Kidney (tissue), 13 donors: ENCODE measurements at regions not wholly inside any gene's neighbourhood (a gene's known extent, or its start where the extent isn't known, plus 50 kb on each side); places are given as distances from the start of the nearest gene placed in this dataset.

Source experiments
- DNase-seq, 5 donors: peaks; one replicate each; pipeline ENCODE4 v3.0.0-alpha.2; 2013 to 2020
- FAIRE-seq: peaks from 2 replicates; lab custom pipeline; 2012; peaks lifted over from hg19 to GRCh38; lab: Jason Lieb, UNC
- H3K27ac ChIP-seq, 2 donors: one replicate each; pipeline ENCODE4 v1.7.0; 2013; ENCODE audit warnings: low read depth in 2 of 2, low read length in 2 of 2, inconsistent platforms in 1 of 2
- H3K27me3 ChIP-seq: one replicate; pipeline ENCODE4 v1.7.1; 2013; ENCODE audit warnings: low read length, inconsistent platforms; ENCODE audit not compliant: control insufficient read depth, insufficient read depth
- H3K36me3 ChIP-seq, 3 donors: one replicate each; pipeline versions ENCODE4 v1.7.0 to v1.7.1; 2013; ENCODE audit warnings: low read length in 3 of 3, control low read depth in 1 of 3, inconsistent platforms in 1 of 3; ENCODE audit not compliant: insufficient read depth in 3 of 3, control insufficient read depth in 2 of 3
- H3K4me1 ChIP-seq, 3 donors: one replicate each; pipeline versions ENCODE4 v1.7.0 to v1.7.1; 2013; ENCODE audit warnings: low read length in 3 of 3, inconsistent platforms in 1 of 3, low read depth in 1 of 3; ENCODE audit not compliant: control insufficient read depth in 2 of 3, insufficient read depth in 2 of 3
- H3K4me3 ChIP-seq, 3 donors: one replicate each; pipeline versions ENCODE4 v1.7.0 to v1.8.1; 2013; ENCODE audit warnings: low read length in 3 of 3, control low read depth in 1 of 3, inconsistent platforms in 1 of 3
- H3K9ac ChIP-seq, 3 donors: one replicate each; pipeline versions ENCODE4 v1.7.0 to v1.7.1; 2013; ENCODE audit warnings: low read length in 3 of 3, control low read depth in 1 of 3, inconsistent platforms in 1 of 3
- H3K9me3 ChIP-seq, 3 donors: one replicate each; pipeline versions ENCODE4 v1.7.0 to v1.7.1; 2013; ENCODE audit warnings: low read length in 3 of 3, control low read depth in 1 of 3, inconsistent platforms in 1 of 3; ENCODE audit not compliant: control insufficient read depth in 2 of 3, insufficient read depth in 1 of 3
- CTCF ChIP-seq: IDR thresholded peaks from 3 replicates; pipeline ENCODE4 v1.5.1; 2012; ENCODE audit warnings: mild to moderate bottlenecking, moderate library complexity, borderline replicate concordance; ENCODE audit not compliant: insufficient read depth; ENCODE audit errors: extremely low read depth
- intact Hi-C: fragments of 100-400 bp; cut with DNase I; formaldehyde crosslinking; loops from one replicate; pipeline ENCODE4 v1.11.1; 2022
- donor health status: control.
- donor health status: control.
- donor health status: control.
- donor health status: control.
- donor health status: control.
- donor health status: DM: yes; HTN: yes; CAD: no.
- donor health status: Normal renal cell carcinoma (clear cell type).

- no peak for FAIRE-seq
- peaks cover 0 to 2% (median 0%) of the 10 kb centered on the region in 3 donors for H3K9me3 ChIP-seq
- H3K27ac ChIP-seq, result no peak overlapping the region
- H3K4me3 ChIP-seq, result no peak overlapping the region
- H3K36me3 ChIP-seq, result no peaks in the 10 kb centered on the region
- no peak for DNase-seq
- H3K9ac ChIP-seq, result no peak overlapping the region
- no peaks in the 10 kb centered on the region for H3K4me1 ChIP-seq
- no peak for TF ChIP-seq CTCF
- no peaks in the 10 kb centered on the region for H3K27me3 ChIP-seq
- intact Hi-C loops, result no loop called here
Measured at GRCh38 chr21:28538987-28539622, 453.6 kb downstream of the LTN1 start.

- no peak for TF ChIP-seq CTCF
- Histone ChIP-seq H3K4me1 (no peaks in the 10 kb centered on the region), H3K9me3 (peaks cover 0 to 2% (median 0%) of the 10 kb centered on the region in 3 donors), H3K36me3 (no peaks in the 10 kb centered on the region), H3K27me3 (no peaks in the 10 kb centered on the region), H3K4me3 (no peak overlapping the region), H3K9ac (no peak overlapping the region), H3K27ac (no peak overlapping the region)
- FAIRE-seq (no peak), DNase-seq (no peak)
- intact Hi-C loops, result no loop called here
Measured at GRCh38 chr21:28537371-28538079, 455.2 kb downstream of the LTN1 start.

GRCh38 chr21:28532446-28532845, 460.2 kb downstream of the LTN1 start:
- Histone ChIP-seq H3K27me3 (no peaks in the 10 kb centered on the region), H3K36me3 (no peaks in the 10 kb centered on the region), H3K4me3 (no peak overlapping the region), H3K27ac (no peak overlapping the region), H3K9ac (no peak overlapping the region), H3K4me1 (no peaks in the 10 kb centered on the region), H3K9me3 (no peaks in the 10 kb centered on the region)
- FAIRE-seq (no peak), DNase-seq (no peak)
- no peak for TF ChIP-seq CTCF
- intact Hi-C loops, result no loop called here
